Limb (tissue), 2 donors: ENCODE measurements at regions not wholly inside any gene's neighbourhood (a gene's known extent, or its start where the extent isn't known, plus 50 kb on each side); places are given as distances from the start of the nearest gene placed in this dataset.
A peak's percentile ranks its signal among the peaks of the same experiment; 100 is the strongest.

ENCODE experiments used
- DNase-seq, 2 donors: peaks; one replicate each; pipeline ENCODE4 v3.0.0-alpha.2; 2016; ENCODE audit errors: extremely low spot score in 2 of 2

- DNase-seq = peak; percentile 44 to 61
These were observed 68.6 kb upstream of the FOXA2 start for GRCh38 chr20:22652681-22653588.

GRCh38 chr20:22653658-22654642 lies 69.6 kb upstream of the FOXA2 start:
- DNase-seq = peak in 1 of 2 donors; percentile 32

GRCh38 chr20:22663528-22664025 lies 79.2 kb upstream of the FOXA2 start:
- no peak for DNase-seq

- DNase-seq = no peak
These were observed 82.8 kb upstream of the FOXA2 start for GRCh38 chr20:22667198-22667597.

- no peak for DNase-seq
These were observed 87.8 kb upstream of the FOXA2 start for GRCh38 chr20:22672191-22672590.

- DNase-seq = no peak
These were observed 89.1 kb upstream of the FOXA2 start for GRCh38 chr20:22673467-22673866.

- DNase-seq = no peak
These were observed 91.0 kb upstream of the FOXA2 start for GRCh38 chr20:22675341-22675740.

- no peak for DNase-seq
These were observed 94.3 kb upstream of the FOXA2 start for GRCh38 chr20:22678678-22679077.

- DNase-seq = no peak
These were observed 94.8 kb upstream of the FOXA2 start for GRCh38 chr20:22679197-22679596.

GRCh38 chr20:22680031-22680740 lies 95.8 kb upstream of the FOXA2 start:
- DNase-seq = no peak

- DNase-seq = no peak
These were observed 97.3 kb upstream of the FOXA2 start for GRCh38 chr20:22681591-22682248.

GRCh38 chr20:22682381-22682780 lies 98.0 kb upstream of the FOXA2 start:
- no peak for DNase-seq

- DNase-seq = peak; percentile 82 to 84
These were observed 99.8 kb upstream of the FOXA2 start for GRCh38 chr20:22684072-22684762.

- no peak for DNase-seq
These were observed 100.5 kb upstream of the FOXA2 start for GRCh38 chr20:22684763-22685443.

- peak; percentile 24 to 73 for DNase-seq
These were observed 101.7 kb upstream of the FOXA2 start for GRCh38 chr20:22686097-22686496.

- DNase-seq = peak in 1 of 2 donors; percentile 7
These were observed 103.4 kb upstream of the FOXA2 start for GRCh38 chr20:22687676-22688349.

- DNase-seq = no peak
These were observed 104.1 kb upstream of the FOXA2 start for GRCh38 chr20:22688485-22688884.

GRCh38 chr20:22689266-22689665 lies 104.9 kb upstream of the FOXA2 start:
- no peak for DNase-seq

- no peak for DNase-seq
These were observed 105.6 kb upstream of the FOXA2 start for GRCh38 chr20:22690000-22690399.
